GM12874 (cell line): ENCODE measurements at regions not wholly inside any gene's neighbourhood (a gene's known extent, or its start where the extent isn't known, plus 50 kb on each side); places are given as distances from the start of the nearest gene placed in this dataset.

Experiments used
- TF ChIP-seq, protein P1 (sequence below): IDR thresholded peaks from 2 replicates; pipeline ENCODE4 v1.5.1; 2011; ENCODE audit warnings: low read depth, mild to moderate bottlenecking, control low read depth, low read length, moderate library complexity; ENCODE audit not compliant: insufficient read depth

DNA sequence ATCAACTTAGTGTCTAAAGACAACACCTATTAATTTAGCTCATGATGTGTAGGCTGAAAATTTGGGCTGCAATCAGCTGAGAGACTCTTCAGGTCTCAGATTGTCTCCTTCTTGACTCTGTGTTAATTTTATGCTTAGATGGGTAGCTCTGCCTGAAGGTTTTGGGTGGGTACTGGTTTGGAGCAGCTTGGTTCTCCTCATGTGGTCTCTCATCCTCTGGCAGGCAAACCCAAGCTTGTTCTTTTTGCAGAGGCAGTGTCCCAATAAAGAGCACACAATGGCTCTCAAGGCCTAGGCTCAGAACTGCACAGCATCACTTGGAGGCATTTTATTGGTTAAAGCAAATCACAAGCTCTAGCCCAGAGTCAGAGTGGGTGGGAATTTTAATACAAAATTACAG is 280.6 kb downstream of the BTBD3 start:
- TF ChIP-seq, protein P1, sequence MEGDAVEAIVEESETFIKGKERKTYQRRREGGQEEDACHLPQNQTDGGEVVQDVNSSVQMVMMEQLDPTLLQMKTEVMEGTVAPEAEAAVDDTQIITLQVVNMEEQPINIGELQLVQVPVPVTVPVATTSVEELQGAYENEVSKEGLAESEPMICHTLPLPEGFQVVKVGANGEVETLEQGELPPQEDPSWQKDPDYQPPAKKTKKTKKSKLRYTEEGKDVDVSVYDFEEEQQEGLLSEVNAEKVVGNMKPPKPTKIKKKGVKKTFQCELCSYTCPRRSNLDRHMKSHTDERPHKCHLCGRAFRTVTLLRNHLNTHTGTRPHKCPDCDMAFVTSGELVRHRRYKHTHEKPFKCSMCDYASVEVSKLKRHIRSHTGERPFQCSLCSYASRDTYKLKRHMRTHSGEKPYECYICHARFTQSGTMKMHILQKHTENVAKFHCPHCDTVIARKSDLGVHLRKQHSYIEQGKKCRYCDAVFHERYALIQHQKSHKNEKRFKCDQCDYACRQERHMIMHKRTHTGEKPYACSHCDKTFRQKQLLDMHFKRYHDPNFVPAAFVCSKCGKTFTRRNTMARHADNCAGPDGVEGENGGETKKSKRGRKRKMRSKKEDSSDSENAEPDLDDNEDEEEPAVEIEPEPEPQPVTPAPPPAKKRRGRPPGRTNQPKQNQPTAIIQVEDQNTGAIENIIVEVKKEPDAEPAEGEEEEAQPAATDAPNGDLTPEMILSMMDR, result no peak

DNA sequence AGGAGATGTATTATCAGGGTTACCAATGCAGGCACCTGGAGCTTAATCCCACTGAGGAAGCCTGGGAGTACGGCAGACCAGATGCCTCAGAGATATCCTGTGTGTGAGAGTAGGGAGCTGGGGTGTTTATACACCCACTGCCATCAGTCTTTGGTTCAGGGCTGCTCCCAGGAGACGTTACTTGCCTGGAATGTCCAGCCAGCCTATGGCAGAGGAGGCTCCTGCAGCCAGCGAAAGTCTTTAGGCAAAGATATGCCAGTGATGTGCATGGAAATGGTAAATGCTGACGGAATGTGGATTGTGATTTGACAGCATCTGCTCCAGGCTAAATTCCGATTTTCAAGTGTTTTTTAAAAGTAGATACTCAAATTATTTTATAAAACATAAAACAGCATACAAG is 282.0 kb downstream of the BTBD3 start:
- TF ChIP-seq, protein P1, result no peak

DNA sequence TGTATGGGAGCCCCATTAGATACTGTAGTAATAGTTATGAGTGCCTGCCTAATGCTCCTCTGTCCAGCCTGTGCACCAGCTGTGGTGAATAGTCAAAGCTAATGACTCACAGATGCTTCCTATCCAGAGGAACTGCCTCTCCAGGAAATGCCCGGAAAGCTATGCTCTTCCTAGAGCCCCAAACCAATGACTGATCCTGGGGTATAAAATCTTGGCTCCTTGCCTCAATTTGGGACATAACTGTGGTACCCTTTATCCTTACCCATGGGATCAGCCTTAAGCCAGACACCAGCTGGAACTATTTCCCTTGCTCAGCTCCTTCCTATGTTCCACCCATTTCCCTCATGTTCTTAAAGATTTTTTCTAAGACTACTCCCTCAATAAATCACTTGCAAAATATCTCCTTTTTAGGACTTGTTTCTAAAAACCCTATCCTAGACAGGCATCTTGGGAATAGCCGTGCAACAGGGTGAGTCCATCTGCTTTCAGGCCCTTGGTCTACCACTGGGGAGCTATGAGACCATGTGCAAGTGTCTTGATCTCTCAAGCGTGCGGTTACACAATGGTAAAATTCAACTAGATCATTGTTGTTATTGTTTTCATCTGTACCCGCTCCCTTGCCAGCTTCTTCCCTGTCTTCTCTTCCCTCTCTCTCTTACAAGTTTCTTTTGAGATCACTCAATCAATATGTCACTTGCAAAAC is 283.7 kb downstream of the BTBD3 start:
- TF ChIP-seq, protein P1, result no peak

DNA sequence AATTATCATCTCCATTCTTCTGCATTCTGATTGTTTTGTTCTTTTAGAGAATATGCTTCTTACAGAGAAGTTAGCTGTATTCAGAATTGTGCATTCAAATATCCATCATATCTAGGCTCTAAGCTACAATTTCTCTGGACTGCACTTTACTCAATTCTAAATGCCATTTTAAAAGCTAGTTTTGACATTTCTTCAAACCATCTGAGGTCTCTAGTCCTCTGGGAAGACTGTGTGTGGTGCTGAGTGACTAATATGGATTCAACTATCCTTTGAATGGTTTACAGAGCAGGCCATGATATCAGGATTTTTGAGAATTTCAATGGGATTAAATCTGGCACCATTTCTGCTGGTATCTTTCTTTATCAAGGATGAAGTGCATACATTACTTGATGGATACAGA is 285.7 kb downstream of the BTBD3 start:
- TF ChIP-seq, protein P1, result no peak

DNA sequence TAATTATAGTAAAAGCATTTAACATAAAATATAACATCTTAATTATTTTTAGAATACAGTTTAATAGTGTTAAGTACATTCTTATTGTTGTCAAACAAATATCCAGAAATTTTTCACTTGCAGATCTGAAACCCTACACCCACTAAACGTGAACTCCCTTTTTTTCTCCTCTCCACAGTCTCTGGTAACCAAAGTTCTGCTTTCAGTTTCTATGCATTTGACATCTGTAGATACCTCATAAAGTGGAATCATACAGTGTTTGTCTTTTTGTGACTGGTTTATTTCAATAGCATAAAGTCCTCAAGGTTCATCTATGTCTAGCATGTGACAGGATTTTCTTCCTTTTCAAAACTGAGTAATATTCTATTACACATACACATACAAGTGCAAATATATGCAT is 286.3 kb downstream of the BTBD3 start:
- TF ChIP-seq, protein P1, result no peak

DNA sequence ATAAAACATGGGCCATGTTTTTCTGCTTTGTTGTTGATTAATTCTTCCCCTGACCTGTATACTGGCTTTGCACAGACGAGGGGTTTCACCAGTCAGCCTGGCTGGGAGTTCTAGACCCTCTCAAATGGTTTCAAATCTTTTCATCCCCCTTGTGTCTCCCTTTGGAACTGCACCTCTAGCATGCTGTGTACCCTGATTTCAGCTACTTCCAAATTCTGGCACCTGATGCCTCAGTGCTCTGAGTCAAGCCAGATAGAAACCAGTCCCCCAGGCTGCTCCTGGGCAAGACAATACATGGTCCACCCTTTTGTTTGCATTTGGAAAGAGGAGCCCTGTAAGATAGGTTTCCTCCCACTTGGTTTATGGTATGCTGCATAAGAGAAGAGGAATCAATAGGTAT is 290.2 kb downstream of the BTBD3 start:
- TF ChIP-seq, protein P1, result peak; percentile 36; the same call in 1 of the 2 replicates

DNA sequence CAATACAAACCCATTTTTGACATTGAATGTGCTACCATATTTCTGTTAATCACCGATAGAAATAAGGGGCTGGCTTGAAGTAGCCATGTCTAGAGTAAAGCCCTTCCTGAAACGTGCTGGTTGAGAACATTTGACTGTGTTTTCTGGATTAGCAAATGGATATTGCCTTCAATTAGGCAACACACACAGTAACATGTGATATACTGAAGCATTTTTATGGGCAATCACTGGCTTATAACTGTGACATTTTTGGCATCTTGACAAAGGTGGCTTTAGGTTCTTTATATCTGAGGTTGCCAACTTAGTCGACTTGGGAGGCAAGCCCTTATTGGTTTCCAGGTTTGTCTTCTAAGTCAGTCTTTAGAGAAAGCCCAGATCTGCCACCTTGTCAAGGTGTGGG is 292.9 kb downstream of the BTBD3 start:
- TF ChIP-seq, protein P1, result no peak
